SKM-1 (cell line): ENCODE measurements at regions not wholly inside any gene's neighbourhood (a gene's known extent, or its start where the extent isn't known, plus 50 kb on each side); places are given as distances from the start of the nearest gene placed in this dataset.
"Not testable (repeated sequence)": the region's sequence is repeated elsewhere in the genome, so short reads cannot be mapped to it uniquely, and the experiment has no call there.

ENCODE experiments used
- DNase-seq: peaks from one replicate; lab custom pipeline; 2025; ENCODE audit not compliant: unreplicated experiment; lab: John Stamatoyannopoulos, UW

DNA sequence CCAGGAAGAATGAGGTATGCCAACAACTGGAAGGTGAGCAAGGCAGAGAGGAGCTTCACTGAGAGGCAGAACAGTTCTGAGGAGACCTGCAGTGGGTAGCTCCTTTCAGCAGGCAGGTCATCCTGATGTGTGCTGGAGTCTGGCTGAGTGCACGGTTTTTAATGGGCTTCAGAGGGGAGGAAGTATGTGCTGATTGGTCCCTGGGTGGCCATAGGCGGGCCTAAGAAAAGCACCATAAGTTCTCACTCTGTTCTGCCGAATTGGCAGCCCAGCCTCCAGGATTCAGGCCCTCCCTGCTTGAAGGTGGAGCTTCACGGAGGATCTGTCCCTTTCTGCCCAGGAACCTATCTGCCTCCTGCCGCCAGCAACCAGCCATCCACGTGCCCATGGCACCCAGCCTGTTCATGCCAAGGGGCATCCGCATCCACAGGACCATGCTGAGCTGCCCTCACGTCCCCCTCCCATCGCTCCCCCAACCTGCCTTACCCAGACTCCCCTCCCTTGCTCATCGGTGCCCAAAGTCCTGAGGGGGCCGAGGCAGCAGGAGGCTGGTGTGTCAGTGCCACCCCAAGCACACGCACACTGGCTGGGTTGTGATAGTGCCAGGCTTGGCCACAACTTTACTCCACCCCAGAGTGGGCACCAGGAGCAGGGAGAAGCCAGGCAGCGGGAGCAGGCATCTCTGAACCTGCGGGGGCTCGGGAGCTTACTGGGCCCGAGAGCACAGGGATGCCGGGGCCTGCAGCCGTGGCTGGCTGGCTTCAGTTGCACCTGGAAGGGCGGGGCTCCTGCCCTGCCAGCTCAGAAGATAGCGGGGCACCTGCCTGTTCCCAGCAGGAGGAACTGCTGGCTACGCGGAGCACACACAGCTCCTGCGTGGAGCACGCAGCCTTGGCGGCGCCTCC lies 608.4 kb upstream of the FOXG1 start:
- no peak for DNase-seq

DNA sequence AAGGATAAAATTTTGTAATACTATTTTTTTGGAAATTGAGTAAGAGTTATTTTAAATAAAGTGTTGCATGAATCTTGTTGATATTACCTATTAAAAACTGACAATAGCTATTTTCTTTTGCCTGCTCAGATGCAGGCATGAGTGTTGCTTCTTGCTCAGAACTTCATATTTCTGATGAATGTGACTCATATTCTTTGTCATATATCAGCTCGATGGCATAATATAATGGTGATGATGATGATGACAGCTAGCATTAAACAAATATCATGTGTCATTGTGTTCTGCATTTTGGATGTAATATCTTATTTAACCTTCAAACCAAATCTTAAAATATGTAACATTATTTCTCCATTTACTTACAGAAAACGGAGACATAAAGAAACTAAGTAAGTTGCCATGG lies 605.5 kb upstream of the FOXG1 start:
- DNase-seq: no peak

DNA sequence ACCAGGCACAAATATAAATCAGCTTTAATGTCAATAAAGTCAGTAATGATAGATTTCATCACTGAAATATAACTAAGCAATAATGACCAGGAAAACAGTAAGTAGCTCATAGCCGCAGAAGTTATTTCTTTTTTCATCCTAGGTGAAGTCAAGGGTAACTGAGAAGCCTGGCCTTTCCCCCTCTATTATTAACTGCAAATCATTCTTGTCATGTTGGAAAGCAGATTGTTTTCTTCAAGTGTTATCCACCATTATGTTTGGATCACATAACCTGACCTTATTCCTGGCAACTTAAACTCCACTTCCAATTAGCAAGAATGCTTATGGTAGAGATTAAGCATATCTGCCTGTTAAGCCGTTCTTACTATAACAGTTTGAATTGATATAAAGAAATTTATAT lies 603.4 kb upstream of the FOXG1 start:
- DNase-seq: no peak

DNA sequence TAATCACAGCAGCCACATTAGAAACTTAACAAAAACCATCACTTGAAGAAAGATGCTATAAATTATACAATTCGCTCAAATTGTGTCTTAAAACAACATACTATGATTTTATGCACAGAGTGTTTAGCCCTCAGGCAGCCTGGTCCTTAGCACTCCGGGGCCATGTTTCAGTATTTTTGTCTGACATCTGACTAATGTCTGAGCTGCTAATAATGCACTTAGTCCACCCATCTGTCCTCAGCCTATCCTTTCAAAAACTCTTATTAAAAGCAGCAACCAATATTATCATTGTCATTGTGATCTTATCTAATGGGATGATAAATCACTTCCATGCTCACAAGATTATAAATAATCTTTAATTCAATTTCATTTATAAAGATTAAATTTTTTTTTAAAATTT lies 602.7 kb upstream of the FOXG1 start:
- DNase-seq: no peak

DNA sequence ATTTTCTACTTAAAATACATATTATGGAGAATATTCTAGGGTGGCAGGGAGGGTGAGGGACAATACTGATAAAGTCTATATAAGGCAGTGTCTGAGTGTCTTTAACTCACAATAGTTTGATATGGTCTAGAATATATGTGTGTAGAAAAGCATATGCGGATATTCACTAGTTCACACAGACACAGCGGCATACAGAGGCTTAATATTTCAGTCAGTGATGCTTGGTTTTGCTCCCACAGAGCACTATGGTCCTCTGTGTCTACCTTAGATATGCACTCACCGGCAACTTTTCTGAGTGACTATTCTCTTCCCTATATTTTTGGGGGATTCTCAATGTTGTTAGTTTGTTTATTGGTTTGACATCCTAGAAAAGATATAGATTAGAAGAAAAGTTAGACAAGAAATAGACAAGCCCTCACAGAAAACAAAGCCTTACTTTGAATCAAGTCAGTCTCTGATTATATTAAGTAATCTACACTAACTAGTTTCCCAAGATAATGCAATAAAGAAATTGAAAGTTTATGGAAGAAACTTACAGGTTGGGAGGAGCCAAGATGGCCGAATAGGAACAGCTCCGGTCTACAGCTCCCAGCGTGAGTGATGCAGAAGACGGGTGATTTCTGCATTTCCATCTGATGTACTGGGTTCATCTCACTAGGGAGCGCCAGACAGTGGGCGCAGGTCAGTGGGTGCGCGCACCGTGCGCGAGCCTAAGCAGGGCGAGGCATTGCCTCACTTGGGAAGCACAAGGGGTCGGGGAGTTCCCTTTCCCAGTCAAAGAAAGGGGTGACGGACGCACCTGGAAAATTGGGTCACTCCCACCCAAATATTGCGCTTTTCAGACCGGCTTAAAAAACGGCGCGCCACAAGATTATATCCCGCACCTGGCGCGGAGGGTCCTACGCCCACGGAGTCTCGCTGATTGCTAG lies 578.4 kb upstream of the FOXG1 start:
- not testable (repeated sequence) for DNase-seq

DNA sequence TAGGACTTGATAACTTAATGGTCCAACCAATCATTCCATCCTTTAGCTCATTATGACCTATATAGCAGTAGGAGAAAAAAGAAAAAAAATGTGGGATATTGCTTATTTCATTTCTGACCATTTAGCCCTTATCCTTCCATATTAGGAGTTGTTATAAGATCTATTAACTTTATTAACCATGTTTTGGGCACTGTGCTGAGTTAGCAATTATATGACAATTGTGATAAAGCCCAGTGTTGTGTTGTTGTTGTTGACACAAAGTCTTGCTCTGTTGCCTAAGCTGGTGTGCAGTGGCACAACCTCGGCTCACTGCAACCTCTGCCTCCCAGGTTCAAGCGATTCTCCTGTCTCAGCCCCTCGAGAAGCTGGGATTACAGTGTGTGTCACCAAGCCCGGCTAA lies 569.7 kb upstream of the FOXG1 start:
- DNase-seq: no peak

DNA sequence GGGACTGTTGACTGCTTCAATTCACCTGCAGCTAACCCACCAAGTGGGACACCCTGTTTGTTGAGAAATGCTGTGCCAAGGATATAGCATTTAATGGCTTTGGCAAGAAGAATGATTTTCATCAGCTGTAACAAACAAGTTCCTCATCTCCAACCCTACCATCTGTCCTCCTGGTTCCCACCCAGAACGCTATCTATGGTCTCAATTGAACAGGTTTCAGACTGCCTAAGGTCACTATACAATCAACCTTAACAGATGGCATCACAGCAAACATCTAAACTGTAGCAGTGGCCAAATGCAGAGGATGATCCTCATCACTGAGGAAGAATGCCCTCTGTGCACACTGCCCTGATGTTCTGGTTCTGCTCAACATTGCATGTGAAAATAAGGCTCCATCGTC lies 546.2 kb upstream of the FOXG1 start:
- no peak for DNase-seq

DNA sequence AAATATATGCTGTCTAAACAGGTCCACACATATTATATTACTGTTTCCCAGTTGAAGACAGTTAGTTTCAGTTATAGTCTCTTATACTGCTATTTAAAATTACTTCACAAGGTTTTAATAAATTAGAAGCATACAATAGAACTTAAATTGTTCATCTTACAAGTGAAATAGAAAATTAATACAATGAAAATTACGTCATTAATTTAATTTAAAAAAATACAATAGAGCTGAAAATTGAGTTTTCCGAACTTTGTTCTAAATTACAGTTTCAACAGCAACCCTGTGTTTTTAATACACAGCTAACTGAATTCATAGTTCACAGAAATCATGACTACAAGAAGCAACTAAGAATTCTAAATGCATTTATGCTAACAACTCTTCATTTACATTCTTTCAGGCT lies 525.7 kb upstream of the FOXG1 start:
- no peak for DNase-seq

DNA sequence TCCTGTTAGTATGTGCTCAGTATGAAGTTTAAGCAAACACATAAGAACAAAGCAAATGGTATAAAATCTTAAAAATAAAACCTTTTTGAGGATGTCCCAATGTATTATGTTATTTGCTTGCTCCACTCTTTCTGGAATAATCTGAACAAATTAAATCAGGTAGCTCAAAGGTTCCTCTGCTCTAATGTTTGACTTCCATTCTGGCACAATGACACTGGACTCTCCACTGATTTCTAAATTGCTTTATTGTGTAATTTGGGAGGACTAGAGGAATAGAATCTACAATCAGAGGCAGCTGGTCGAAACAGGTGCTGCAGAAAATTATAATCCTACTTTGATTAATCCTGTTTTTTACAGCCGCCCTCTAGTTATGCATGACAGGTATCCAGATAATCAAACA lies 523.7 kb upstream of the FOXG1 start:
- no peak for DNase-seq

DNA sequence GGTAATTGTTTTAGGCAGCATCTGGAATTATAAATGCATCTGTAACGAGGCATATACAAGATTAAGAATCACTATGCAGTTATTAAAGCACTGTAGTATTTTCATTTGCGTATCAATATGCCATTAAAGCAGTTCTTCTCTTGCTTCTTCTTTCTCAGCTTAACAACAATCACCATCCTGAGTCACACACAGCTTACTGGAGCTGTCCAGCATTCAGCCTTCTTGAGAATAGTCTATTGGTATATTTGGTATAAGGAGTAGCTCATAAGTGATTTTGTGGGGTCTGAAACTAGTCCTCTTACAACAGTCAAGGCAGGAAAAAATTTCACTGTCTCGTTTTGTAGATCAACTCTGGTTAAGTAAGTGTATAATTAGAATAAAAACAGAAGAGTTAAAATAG lies 523.0 kb upstream of the FOXG1 start:
- no peak for DNase-seq

DNA sequence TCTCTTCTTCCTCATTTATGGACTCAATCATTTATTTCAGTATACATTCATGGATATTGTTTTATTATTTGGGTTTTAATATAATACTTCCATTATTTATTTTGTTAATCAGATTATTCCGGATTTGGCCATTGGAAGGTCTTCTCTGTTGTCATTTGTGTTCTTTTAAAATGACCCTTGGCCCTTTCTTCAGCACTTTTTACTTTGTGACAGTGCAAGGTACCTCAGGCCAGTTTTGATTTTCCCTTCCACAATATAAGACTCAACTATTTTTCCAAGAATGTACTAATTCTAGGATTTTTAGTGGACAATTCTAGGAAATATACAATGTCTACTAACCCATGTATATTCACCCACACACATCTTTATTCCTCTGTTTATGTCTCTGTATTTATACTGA lies 521.4 kb upstream of the FOXG1 start:
- DNase-seq: no peak

DNA sequence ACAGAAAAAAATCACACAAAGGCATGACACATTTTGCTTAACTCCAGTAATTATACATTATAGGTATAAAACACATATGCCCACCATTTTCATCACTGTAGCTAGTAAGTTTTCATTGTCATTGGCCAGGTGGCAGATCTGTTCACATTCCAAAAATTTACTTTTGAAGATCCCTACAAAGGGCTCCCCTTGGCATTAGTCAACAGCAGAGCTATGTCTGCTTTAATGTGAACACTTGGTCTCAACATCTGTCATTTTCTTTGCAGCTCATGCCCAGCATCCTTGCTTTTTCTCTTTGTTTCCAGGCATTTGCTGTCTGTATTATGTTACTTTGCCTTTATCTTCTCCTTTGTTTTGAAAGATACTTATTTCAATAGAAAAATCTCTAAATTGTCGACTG lies 519.1 kb upstream of the FOXG1 start:
- no peak for DNase-seq

DNA sequence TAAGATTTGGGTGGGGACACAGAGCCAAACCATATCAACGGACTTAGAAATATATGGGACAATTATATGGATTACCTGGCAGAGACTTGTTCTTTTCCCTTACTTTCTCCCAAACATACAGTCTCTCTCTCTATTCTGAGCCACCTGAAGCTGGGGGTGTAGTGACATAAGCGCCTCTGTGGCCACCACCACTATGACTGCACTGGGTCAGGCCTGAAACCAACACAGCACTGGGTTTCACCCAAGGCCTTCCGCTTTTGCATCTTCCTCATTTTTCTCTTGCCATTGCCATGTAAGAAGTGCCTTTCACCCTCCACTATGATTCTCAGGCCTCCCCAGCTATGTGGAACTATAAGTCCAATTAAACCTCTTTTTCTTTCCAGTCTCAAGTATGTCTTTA lies 514.5 kb upstream of the FOXG1 start:
- DNase-seq: not testable (repeated sequence)

DNA sequence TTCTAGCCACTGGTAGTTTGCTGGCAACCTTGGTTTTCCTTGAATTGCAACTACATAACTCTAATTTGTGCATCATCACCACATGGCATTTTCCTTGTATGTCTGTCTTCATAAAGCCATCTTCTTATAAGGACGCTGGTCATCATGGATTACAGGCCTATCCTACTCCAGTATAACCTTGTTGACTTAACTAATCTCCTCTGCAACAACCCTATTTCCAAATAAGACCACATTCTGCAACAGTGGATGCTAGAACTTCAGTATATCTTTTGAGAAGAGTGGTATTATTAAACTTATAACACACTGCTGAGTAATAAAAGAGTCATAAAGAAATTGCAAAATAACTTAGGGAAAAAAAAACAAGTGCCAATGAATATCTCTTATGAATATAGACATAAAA lies 511.8 kb upstream of the FOXG1 start:
- DNase-seq: no peak

DNA sequence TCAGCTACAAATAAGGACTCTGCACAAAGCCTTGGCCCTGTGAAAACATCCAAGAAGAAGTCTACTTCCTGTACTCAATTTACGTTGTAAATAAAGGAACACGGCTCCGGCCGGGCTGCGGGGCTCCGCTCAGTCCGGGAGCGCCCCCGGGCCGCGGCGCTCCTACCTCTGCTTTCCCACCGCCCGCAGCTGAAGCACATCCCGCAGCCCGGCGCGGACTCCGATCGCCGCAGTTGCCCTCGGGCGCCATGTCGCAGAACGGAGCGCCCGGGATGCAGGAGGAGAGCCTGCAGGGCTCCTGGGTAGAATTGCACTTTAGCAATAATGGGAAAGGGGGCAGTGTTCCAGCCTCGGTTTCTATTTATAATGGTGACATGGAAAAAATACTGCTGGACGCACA lies 502.3 kb upstream of the FOXG1 start:
- no peak for DNase-seq

DNA sequence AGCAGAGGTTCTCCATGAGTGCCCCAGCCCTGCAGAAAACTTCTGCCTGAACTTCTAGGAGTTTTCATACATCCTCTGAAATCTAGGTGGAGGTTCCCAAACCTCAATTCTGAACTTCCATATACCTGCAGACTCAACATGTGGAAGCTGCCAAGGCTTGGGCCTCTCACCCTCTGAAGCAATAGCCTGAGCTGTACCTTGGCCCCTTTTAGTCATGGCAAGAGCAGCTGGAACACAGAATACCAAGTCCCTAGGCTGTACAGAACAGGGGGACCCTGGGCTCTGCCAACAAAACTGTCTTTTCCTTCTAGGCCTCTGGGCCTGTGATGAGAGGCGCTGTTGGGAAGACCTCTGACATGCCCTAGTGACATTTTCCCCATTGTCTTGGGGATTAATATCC lies 494.3 kb upstream of the FOXG1 start:
- DNase-seq: no peak

DNA sequence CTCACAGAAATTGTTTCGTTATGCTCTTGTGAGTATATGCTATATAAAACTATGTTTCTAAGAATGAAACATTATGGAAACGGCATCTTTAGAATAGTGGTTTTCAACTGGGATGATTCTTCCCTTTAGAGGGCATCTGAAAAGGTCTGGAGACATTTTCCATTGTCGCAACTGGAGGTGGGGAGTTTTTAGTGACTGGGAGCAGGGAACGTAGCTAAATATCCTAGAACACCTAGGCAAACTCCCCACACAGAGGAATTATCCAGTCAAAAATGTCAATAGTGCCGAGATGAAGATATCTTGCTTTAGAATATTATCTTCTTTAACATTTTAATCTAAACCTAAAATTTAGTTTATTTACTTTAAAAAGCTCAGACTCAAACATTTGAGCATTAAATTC lies 486.1 kb upstream of the FOXG1 start:
- DNase-seq: no peak

DNA sequence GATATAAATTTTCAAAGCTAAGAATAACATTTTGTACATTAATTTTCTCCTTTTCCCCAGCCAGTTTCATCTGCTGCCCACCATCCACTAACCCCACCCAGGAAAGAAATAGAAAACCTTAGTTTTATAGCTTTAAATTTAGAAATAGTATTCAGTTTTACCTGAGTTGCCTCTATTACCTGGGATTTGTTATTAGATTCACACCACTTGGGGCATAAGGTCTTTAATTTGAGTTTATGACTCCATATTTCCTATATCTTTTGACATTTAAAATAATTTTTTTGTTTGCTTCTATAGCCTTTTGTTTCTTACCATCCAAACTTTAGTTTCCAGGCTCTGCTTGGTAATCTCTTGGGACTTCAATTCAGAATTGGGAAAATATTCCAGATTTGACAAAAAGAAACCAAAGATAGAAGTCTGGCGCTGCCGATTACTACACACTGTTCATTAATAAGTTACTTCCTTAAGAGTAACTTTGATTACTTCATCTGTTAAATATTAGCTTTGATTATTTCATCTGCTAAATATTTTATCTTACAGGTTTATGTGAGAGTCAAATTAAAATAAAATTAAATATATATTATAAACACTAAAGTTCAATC lies 485.5 kb upstream of the FOXG1 start:
- DNase-seq: no peak

DNA sequence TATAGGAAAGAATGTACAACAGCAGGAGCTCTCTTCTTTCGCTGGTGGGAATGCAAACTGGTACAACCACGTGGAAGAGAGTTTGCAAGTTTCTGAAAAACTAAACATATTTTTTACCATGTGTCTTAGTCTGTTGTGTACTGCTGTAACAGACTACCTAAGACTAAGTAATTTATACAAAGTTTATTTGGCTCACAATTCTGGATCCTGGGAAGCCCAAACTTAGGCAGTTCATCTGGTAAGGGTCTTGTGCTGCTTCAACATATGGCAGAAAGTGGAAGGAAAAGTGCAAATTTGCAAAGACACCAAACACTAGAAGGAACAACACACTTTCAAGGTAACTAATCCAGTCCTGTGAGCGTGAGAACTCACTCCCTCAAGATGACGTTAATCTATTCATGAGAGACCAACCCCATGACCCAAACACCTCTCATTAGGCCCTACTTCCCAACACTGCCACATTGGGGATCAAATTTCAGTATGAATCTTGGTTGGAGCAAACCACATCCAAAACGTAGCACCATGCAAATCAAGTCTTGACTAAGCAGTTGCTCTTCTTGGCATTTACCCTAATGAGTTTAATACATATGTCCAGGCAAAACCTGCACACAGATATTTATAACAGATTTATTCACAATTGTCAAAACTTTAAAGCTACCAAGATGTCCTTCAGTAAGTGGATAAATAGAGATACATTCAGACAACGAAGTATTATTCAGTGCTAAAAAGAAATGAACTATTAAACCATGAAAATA lies 481.9 kb upstream of the FOXG1 start:
- DNase-seq: no peak

DNA sequence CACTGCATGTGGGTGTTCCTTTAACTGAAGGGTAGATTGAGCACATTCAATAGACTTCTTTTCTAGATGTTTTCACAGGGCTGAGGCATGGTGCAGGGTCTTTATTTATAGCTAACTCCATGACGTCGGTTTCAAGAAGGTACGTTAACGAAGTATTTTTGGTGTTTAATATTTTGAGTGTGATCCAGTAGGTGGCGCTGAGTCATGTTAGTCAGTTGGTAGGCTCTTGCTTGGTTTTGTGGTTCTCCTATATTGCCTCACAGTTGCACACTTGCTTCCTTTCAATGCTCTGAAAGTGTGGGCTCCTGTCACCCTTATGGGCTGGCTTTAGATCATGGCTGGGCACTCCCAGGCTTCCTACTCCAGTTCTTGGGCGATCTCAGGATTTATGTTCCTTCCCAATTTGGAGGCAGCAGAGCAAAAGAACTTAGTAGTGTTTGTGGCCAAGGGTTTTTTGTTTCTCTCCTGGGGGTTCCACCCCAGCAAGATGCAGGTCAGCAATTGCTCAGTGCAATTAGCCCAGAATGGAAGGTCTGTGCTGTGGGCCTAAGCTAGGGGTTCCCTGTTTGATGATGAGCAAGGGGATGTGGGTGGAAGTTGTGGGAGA lies 471.6 kb upstream of the FOXG1 start:
- no peak for DNase-seq

DNA sequence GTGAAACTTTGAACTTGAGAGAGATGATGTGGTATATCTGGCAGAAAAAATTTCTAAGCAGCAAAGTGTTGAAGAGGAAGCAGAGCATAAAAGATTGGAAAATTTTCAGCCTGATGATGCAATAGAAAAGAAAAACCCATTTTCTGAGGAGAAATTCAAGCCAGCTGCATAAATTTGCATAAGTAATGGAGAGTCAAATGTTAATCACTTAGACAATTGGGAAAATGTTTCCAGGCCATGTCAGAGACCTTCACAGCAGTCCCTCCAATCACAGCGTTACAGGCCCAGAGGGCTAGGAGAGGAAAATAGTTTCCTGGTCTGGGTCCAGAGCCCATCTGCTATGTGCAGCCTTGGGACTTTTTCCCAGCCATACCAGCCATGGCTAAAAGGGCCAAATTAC lies 469.0 kb upstream of the FOXG1 start:
- DNase-seq: no peak
